Esophagus squamous epithelium (tissue), 4 donors: ENCODE measurements at regions not wholly inside any gene's neighbourhood (a gene's known extent, or its start where the extent isn't known, plus 50 kb on each side); places are given as distances from the start of the nearest gene placed in this dataset.

Source experiments
- POLR2A ChIP-seq, 4 donors: fragments of 450-650 bp; IDR thresholded peaks; one replicate each; pipeline ENCODE4 v1.6.1; 2017; ENCODE audit warnings: antibody characterized with exemption in 4 of 4, mild to moderate bottlenecking in 4 of 4, moderate library complexity in 3 of 4
- TF ChIP-seq, protein P1 (sequence below), 6 experiments: fragments of 450-650 bp in 4 of 6; fragments of 200-600 bp in 2 of 6; sonication (generic) in 2 of 6; IDR thresholded peaks; one replicate each; pipeline ENCODE4 v1.5.1; 2016 to 2019; ENCODE audit warnings: antibody characterized with exemption in 6 of 6, mild to moderate bottlenecking in 4 of 6, moderate library complexity in 4 of 6

DNA sequence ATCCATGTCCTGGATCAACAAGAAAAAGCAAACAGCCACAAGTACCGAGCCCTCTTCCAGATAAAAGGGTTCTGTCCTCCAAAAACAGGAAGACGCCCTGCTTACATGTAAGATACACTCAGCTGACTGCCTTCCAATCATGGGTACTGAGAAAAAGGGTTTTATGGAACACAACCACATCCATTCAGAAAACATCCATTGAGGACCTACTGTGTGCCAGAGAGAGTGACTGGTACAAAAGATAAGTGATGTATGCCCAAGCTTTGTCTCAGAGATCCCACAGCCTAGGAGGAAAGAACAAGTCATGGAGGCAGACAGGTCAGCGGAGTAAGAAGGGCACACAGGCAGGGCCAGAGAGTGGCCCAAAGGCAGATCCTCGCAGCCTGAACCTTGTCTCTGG, 94.8 kb upstream of the SSTR4 start:
- TF ChIP-seq, protein P1, sequence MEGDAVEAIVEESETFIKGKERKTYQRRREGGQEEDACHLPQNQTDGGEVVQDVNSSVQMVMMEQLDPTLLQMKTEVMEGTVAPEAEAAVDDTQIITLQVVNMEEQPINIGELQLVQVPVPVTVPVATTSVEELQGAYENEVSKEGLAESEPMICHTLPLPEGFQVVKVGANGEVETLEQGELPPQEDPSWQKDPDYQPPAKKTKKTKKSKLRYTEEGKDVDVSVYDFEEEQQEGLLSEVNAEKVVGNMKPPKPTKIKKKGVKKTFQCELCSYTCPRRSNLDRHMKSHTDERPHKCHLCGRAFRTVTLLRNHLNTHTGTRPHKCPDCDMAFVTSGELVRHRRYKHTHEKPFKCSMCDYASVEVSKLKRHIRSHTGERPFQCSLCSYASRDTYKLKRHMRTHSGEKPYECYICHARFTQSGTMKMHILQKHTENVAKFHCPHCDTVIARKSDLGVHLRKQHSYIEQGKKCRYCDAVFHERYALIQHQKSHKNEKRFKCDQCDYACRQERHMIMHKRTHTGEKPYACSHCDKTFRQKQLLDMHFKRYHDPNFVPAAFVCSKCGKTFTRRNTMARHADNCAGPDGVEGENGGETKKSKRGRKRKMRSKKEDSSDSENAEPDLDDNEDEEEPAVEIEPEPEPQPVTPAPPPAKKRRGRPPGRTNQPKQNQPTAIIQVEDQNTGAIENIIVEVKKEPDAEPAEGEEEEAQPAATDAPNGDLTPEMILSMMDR (IDR thresholded peaks at IDR 0.05): no peak
- no peak for TF ChIP-seq POLR2A (IDR thresholded peaks at IDR 0.05)
